ENCODE measurements at regions not wholly inside any gene's neighbourhood (a gene's known extent, or its start where the extent isn't known, plus 50 kb on each side); places are given as distances from the start of the nearest gene placed in this dataset.

- WGBS, 3 donors = 83 to 85% (median 84%) methylated on average over 3 of the region's 3 CpGs
- Histone ChIP-seq H3K4me1 (ENCODE audit: insufficient read depth) (no peaks in the 10 kb centered on the region), H3K27me3 (no peaks in the 10 kb centered on the region), H3K4me3 (no peak overlapping the region), H3K9me3 (no peaks in the 10 kb centered on the region), H3K27ac (no peak overlapping the region), H3K36me3 (no peaks in the 10 kb centered on the region)
- intact Hi-C loops (cut with DNase I) = no loop called here
- TF ChIP-seq POLR2A (IDR thresholded peaks at IDR 0.05) (no peak), CTCF (IDR thresholded peaks at IDR 0.05) (no peak), EP300 (IDR thresholded peaks at IDR 0.05) (no peak)
- no peak for DNase-seq
These were observed 498.0 kb upstream of the CFAP20DC start for GRCh38 chr3:59547874-59548273.

GRCh38 chr3:59546522-59546921 lies 496.7 kb upstream of the CFAP20DC start:
- WGBS, 3 donors = 90 to 95% (median 94%) methylated on average over 1 of the region's 1 CpG
- no peak for DNase-seq
- no peaks in the 10 kb centered on the region for H3K9me3 ChIP-seq
- no peak for TF ChIP-seq EP300 (IDR thresholded peaks at IDR 0.05)
- no peak for TF ChIP-seq CTCF (IDR thresholded peaks at IDR 0.05)
- no peak for TF ChIP-seq POLR2A (IDR thresholded peaks at IDR 0.05)
- H3K36me3 ChIP-seq = no peaks in the 10 kb centered on the region
- no peaks in the 10 kb centered on the region for H3K27me3 ChIP-seq
- no peaks in the 10 kb centered on the region for H3K4me1 ChIP-seq (ENCODE audit: insufficient read depth)
- intact Hi-C loops (cut with DNase I) = no loop called here
- no peak overlapping the region for H3K4me3 ChIP-seq
- H3K27ac ChIP-seq = no peak overlapping the region

- no peaks in the 10 kb centered on the region for H3K27me3 ChIP-seq
- H3K4me3 ChIP-seq = no peak overlapping the region
- no peaks in the 10 kb centered on the region for H3K9me3 ChIP-seq
- intact Hi-C loops (cut with DNase I) = no loop called here
- no peak for DNase-seq
- 74 to 85% (median 85%) methylated on average over 1 of the region's 1 CpG for WGBS, 3 donors
- H3K27ac ChIP-seq = no peak overlapping the region
- no peaks in the 10 kb centered on the region for H3K4me1 ChIP-seq (ENCODE audit: insufficient read depth)
- no peak for TF ChIP-seq EP300 (IDR thresholded peaks at IDR 0.05)
- TF ChIP-seq POLR2A (IDR thresholded peaks at IDR 0.05) = no peak
- TF ChIP-seq CTCF (IDR thresholded peaks at IDR 0.05) = no peak
- no peaks in the 10 kb centered on the region for H3K36me3 ChIP-seq
These were observed 495.5 kb upstream of the CFAP20DC start for GRCh38 chr3:59545374-59545773.

GRCh38 chr3:59542276-59542675 lies 492.5 kb upstream of the CFAP20DC start:
- WGBS, 3 donors = 71 to 80% (median 76%) methylated on average over 3 of the region's 3 CpGs
- no peaks in the 10 kb centered on the region for H3K4me1 ChIP-seq (ENCODE audit: insufficient read depth)
- H3K9me3 ChIP-seq = no peaks in the 10 kb centered on the region
- H3K27me3 ChIP-seq = no peaks in the 10 kb centered on the region
- no peak for DNase-seq
- intact Hi-C loops (cut with DNase I) = no loop called here
- no peaks in the 10 kb centered on the region for H3K36me3 ChIP-seq
- TF ChIP-seq POLR2A (IDR thresholded peaks at IDR 0.05) (no peak), EP300 (IDR thresholded peaks at IDR 0.05) (no peak)
- no peak overlapping the region for H3K27ac ChIP-seq
- no peak overlapping the region for H3K4me3 ChIP-seq

GRCh38 chr3:59540696-59541095 lies 490.9 kb upstream of the CFAP20DC start:
- no peak overlapping the region for H3K27ac ChIP-seq
- H3K27me3 ChIP-seq = no peaks in the 10 kb centered on the region
- no peaks in the 10 kb centered on the region for H3K9me3 ChIP-seq
- DNase-seq = no peak
- H3K4me3 ChIP-seq = no peak overlapping the region
- H3K4me1 ChIP-seq (ENCODE audit: insufficient read depth) = no peaks in the 10 kb centered on the region
- TF ChIP-seq EP300 (IDR thresholded peaks at IDR 0.05) (no peak), POLR2A (IDR thresholded peaks at IDR 0.05) (no peak), CTCF (IDR thresholded peaks at IDR 0.05) (no peak)
- 33 to 53% (median 40%) methylated on average over 5 of the region's 5 CpGs for WGBS, 3 donors
- intact Hi-C loops (cut with DNase I) = no loop called here
- H3K36me3 ChIP-seq = no peaks in the 10 kb centered on the region
